GM18861 (cell line): ENCODE measurements at regions not wholly inside any gene's neighbourhood (a gene's known extent, or its start where the extent isn't known, plus 50 kb on each side); places are given as distances from the start of the nearest gene placed in this dataset.
"Not testable (repeated sequence)": the region's sequence is repeated elsewhere in the genome, so short reads cannot be mapped to it uniquely, and the experiment has no call there.

ENCODE experiments used
- ATAC-seq: cut with Tn5 transposase; IDR thresholded peaks from one replicate; pipeline ENCODE4 v1.9.1; 2021; ENCODE audit not compliant: unreplicated experiment

GRCh38 chr9:87392086-87392485 lies 105.6 kb upstream of the DAPK1 start:
- no peak for ATAC-seq

DNA sequence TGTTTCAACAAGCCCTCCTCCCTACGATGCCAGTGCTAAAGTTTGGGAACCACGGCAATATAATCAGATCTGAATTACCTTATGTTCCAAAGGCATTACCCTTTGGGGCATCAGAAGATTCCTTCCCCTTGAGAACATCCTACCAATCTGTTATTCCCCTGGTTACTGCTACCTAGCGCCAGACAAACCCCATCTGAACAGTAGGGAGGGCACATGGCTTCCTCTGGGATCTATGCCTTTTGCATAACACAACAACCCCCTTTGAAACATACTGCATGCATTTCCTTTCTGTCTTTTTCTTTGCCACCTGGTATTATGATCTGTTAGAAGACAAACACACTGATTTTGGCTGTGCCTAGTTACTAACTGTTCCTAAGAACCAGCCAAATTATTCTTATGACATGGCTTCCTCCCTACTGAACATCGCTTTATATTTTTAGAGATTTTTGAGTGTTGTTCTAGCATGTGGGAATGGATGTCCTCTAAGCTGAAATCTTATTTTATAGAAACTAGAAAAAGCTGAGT lies 103.9 kb upstream of the DAPK1 start:
- ATAC-seq: no peak

- ATAC-seq: no peak
Observed at GRCh38 chr9:87395804-87396479, 101.7 kb upstream of the DAPK1 start.

DNA sequence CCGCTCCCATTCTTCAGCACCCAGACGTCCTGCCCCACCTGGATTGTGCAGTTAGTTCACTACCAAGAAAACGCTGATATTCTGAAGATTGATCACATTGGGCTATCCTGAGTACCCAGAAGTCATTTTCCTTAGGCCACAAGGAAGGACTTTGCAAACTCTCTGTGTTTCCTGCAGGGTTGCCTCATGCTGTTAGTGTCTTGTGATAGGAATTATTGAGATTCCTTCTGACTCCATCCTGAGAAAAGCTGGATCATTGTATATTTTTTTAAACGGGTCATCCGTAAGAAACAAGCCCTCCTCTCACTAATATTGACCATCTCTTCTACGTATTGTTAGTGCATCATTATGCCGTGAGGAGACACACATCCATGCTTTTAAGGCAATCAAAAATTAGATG lies 96.0 kb upstream of the DAPK1 start:
- no peak for ATAC-seq

- no peak for ATAC-seq
Observed at GRCh38 chr9:87402537-87402936, 95.1 kb upstream of the DAPK1 start.

GRCh38 chr9:87405677-87406542 lies 91.8 kb upstream of the DAPK1 start:
- no peak for ATAC-seq

DNA sequence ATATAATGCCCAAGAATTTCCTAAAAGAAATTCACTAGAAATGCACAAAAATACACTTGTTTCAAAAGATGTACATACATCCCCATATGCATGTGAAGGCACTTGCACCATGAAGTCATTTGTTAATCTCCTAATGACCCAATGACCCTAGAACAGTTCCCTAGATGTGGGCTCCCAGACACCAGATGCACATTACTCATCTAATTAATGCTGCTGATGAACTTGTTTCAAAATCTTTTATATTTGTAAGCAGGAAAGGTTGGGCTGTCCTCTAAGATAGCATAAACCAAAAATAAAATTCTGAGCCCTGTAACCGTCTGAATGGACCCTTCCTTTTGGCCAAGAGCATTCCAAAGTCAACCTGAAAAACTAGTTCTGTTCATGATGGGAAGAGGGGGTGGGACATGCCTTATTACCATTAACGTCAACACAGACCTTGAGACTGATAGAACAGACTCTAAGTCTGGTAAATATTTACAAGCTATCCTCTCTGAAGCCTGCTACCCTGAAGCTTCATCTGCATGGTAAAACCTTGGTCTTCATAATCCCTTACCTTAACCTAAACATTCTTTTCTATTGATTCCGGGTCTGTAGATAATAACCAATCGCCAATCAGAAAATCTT lies 91.0 kb upstream of the DAPK1 start:
- ATAC-seq: no peak

- ATAC-seq: not testable (repeated sequence)
Observed at GRCh38 chr9:87410047-87411005, 87.3 kb upstream of the DAPK1 start.

DNA sequence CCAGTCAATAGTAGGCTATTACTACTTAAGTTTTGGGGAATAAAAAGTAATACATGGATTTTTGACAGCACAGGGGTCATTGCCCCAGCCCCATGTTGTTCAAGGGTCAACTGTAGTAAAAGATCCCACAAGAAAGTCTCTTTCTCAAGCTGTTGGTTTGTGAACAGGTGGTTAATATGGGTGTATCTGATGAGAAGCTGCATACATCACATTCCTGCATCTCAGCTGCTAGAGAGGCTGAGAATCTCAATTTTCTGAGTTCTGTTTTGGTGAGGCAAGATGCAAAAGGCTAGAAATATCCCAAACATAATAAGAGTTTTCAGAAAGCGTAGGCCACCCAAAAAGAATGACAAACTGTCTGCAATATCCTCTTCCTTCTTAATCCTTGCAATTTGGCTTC lies 76.8 kb upstream of the DAPK1 start:
- ATAC-seq: no peak

DNA sequence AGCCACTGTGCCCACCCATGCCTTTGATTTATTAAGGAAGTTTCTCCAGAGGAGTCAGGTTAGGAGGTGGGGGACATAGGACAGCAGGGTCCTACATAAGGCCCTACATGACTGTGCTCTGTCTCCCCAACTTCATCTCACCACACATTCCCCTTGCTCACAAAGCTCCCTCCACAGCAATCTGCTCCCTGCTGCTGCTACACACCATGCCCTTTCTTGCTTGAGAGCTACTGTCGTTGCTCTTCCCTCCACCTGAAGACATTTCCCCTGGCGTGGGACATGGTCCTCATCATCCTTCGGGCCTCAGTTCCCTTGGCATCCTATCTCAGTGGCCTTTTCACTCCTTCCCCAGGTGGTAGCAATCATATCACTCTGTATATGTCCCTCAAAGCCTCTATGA lies 75.9 kb upstream of the DAPK1 start:
- ATAC-seq: no peak

DNA sequence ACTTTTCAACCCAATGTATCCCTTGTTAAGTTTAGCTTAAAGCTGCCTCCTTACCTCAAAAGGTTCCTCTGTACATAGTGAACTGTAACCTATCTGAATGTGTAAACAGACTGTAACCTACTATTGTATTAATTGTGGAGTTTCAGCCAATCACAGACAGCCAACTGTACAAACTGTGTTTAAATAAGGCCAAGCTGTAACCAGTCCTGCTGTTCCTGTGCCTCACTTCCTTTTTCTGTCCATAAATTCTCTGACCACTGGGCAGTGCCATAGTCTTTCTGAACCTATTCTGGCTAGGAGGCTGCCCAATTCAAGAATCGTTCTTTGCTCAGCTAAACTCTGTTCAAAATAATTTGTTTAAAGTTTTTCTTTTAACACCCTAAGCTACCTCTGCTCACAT lies 74.7 kb upstream of the DAPK1 start:
- ATAC-seq: no peak

DNA sequence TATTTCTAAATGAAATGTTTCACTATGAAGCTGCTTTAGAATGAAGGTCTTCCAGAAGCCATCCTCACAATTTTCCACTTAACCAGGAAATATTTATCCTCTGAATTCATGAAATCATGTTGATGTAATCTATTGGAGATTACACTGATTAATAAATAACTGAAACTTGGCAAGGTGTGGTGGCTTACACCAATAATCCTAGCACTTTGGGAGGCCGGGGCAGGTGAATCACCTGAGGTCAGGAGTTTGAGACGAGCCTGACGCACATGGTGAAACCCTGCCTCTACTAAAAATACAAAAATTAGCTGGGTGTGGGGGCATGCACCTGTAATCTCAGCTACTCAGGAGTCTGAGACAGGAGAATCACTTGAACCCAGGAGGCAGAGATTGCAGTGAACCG lies 73.8 kb upstream of the DAPK1 start:
- not testable (repeated sequence) for ATAC-seq

GRCh38 chr9:87425202-87425601 lies 72.5 kb upstream of the DAPK1 start:
- ATAC-seq: no peak

DNA sequence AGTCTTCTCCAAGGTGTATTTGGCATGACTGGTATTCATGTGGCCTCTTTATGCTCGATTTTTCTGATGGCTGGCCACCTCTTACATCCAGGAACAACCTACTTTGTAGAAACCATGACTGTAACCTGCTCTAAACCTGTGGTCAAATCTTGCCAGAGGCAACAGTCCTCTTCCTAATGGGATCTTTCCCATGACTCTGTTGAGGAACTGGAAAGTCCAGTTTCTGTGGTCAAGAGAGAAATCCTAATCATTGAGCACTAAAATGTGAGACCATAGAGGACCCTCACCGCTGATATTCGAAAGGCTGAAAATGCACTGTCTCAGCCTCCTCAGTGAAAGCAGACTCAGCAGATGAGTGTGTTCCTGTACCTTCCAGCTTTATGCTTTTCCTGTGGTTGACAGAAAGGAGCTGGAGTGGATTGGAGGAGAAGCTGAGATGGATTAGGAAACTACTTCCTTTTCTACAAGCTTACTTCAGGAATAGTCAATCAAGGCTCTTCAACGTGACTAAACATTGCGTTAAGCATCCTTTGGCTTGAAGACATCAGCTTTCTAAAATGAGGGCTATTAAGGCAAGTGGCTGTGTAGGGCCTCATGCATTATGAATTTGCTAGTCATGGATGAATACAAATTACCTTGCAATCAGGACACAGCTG lies 69.7 kb upstream of the DAPK1 start:
- ATAC-seq: no peak

DNA sequence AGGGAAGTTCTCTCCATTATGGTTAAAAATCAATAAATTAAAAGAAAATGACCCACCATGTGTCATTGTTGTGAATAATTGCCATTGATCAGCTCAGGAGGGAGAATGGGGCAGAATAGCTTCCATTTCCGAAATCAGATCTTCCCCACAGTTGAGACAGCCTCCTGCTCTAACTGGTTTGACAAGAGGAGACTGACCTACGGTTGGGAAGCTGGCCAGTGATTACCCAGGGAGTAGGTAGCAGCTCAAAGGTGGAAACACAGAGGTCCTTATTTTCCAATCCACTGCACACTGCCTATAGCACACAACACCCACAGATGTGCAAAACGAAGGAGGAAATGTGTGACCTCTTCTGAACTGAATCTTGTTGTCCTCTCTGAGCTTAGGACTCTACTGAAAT lies 69.0 kb upstream of the DAPK1 start:
- ATAC-seq: no peak

DNA sequence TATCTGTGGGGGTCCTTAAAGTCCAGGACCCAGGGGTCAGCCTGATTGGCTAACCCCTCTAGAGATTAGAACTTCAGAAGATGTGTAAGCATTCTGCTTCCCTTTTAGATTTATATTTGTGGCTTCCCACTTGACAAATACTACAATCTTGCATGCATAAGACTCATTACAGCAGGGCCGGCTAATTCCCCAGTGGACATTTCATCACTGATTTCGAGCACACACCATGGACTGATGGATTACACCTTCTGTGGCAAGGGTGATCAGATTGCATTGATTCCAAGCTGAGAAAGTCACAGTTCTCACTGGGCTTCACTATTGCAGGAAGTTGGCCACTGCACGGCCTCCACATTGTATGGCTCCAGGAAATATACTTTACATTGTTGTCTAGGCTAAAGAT lies 65.8 kb upstream of the DAPK1 start:
- no peak for ATAC-seq

- no peak for ATAC-seq
Observed at GRCh38 chr9:87433853-87434252, 63.8 kb upstream of the DAPK1 start.

GRCh38 chr9:87434366-87434765 lies 63.3 kb upstream of the DAPK1 start:
- no peak for ATAC-seq

DNA sequence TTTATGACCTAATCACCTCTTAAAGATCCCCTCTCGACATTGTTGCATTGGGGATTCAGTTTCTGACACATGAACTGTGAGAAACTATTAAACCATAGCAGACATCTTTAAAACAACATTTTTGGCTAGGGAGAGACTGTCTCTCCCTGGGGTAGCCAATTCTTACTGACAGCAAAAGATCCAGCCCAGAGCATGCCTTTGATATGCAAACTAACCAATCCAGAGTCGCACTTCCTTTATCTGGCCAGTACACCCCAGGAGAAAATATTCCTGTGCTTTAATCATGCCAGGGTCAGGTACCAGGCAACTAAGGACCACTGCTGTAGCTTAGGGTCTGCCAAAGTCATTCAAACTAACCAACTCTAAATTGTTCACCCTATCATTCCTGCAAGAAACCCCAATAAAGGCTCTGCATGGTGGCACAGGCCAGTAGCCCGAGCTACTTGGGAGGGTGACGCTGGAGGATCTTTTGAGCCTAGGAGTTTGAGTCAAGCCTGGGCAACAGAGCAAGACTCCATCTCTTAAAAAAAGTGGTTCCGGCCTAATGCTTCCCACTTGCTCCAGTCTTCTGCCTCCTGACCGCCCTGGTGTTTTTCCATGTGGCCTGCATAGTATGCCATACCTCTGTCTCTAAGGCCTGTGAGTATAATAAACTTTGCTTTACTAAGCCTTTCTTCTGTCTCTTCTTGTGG lies 62.3 kb upstream of the DAPK1 start:
- ATAC-seq: no peak

GRCh38 chr9:87436716-87437115 lies 61.0 kb upstream of the DAPK1 start:
- ATAC-seq: no peak
